K562 (cell line): ENCODE measurements at regions not wholly inside any gene's neighbourhood (a gene's known extent, or its start where the extent isn't known, plus 50 kb on each side); places are given as distances from the start of the nearest gene placed in this dataset.

Source experiments
- ATAC-seq: fragments of 200-7000 bp; cut with Tn5 transposase; 3 replicates; pipeline ENCODE4 v1.9.1; 2020; ENCODE audit warnings: moderate library complexity
- BruUV-seq: library from RNA; stranded (reverse); fragments of 400-500 nt; replicated peaks from 2 replicates; lab custom pipeline; 2021; lab: Mats Ljungman, UMichigan
- CTCF ChIA-PET: fragments of 300-600 bp; formaldehyde crosslinking; extraction: SDS; loops from one replicate; lab custom pipeline; 2021; ENCODE audit warnings: low intra/inter-chr PET ratio; lab: Yijun Ruan, JAX
- POLR2A ChIA-PET: fragments of 300-600, 350-650 bp; sonication (Branson Sonifier 250); formaldehyde crosslinking; extraction: SDS; loops from one replicate; lab custom pipeline; 2021; ENCODE audit warnings: antibody characterized with exemption, inconsistent platforms; lab: Yijun Ruan, JAX
- DNase-seq, 4 experiments: peaks; one replicate each; pipeline versions ENCODE4 v3.0.0 to v3.0.0-alpha.2; 2011 to 2018; ENCODE audit warnings: low spot score in 3 of 4, mixed read lengths in 3 of 4; ENCODE audit errors: extremely low read depth in 1 of 4
- FAIRE-seq: peaks from 2 replicates; lab custom pipeline; 2011; peaks lifted over from hg19 to GRCh38; lab: Jason Lieb, UNC
- H2AFZ ChIP-seq: 2 replicates; pipeline ENCODE4 v1.6.0; 2011; ENCODE audit warnings: low read depth, low read length, control low read depth, inconsistent platforms
- H3K27ac ChIP-seq: fragments of 200-600 bp; 3 replicates; pipeline ENCODE4 v1.8.0; 2011; ENCODE audit warnings: low read depth, mild to moderate bottlenecking, control low read depth, inconsistent platforms, low read length, moderate library complexity, mixed read lengths; ENCODE audit errors: extremely low read depth
- H3K27me3 ChIP-seq, 2 experiments: fragments of 300-600 bp in 1 of 2; 2 replicates in 1 of 2; 3 replicates in 1 of 2; pipeline versions ENCODE4 v1.6.0 to v1.8.0; 2011; ENCODE audit warnings: inconsistent platforms in 2 of 2, low read length in 2 of 2, mild to moderate bottlenecking in 1 of 2, mixed read lengths in 1 of 2, moderate library complexity in 1 of 2; ENCODE audit not compliant: control insufficient read depth in 2 of 2, insufficient read depth in 2 of 2
- H3K36me3 ChIP-seq: fragments of 300-600 bp; 3 replicates; pipeline ENCODE4 v1.8.0; 2011; ENCODE audit warnings: mild to moderate bottlenecking, low read length, inconsistent platforms; ENCODE audit not compliant: control insufficient read depth, insufficient read depth
- H3K4me1 ChIP-seq, 2 experiments: fragments of 200-600 bp in 1 of 2; replicated peaks in 1 of 2; 2 replicates in 1 of 2; 3 replicates in 1 of 2; pipeline versions ENCODE4 v1.5.1 to v1.8.0; 2011; ENCODE audit warnings: inconsistent platforms in 2 of 2, low read length in 2 of 2, mild to moderate bottlenecking in 1 of 2, mixed read lengths in 1 of 2, moderate library complexity in 1 of 2; ENCODE audit not compliant: control insufficient read depth in 2 of 2, insufficient read depth in 2 of 2
- H3K4me2 ChIP-seq: 2 replicates; pipeline ENCODE4 v1.6.1; 2011; ENCODE audit warnings: low read length, control low read depth, inconsistent platforms, mixed read lengths; ENCODE audit not compliant: insufficient read depth
- H3K4me3 ChIP-seq: fragments of 200-600 bp; sonication (generic), shearing (Covaris generic); 2 replicates; pipeline ENCODE4 v1.5.1; 2016; ENCODE audit warnings: control low read depth, inconsistent platforms
- H3K79me2 ChIP-seq: fragments of 200-600 bp; 3 replicates; pipeline ENCODE4 v1.8.0; 2011; ENCODE audit warnings: low read length, inconsistent platforms; ENCODE audit not compliant: control insufficient read depth, insufficient read depth
- H3K9ac ChIP-seq, 2 experiments: 2 replicates each; pipeline versions ENCODE4 v1.6.0 to v1.6.1; 2011; ENCODE audit warnings: low read depth in 2 of 2, low read length in 2 of 2, control low read depth in 1 of 2, inconsistent platforms in 1 of 2, mild to moderate bottlenecking in 1 of 2, mixed read lengths in 1 of 2; ENCODE audit not compliant: insufficient read depth in 1 of 2
- H3K9me1 ChIP-seq: one replicate; pipeline ENCODE4 v1.6.0; 2011; ENCODE audit warnings: inconsistent platforms, mild to moderate bottlenecking, low read length, moderate library complexity; ENCODE audit not compliant: control insufficient read depth, insufficient read depth
- H3K9me3 ChIP-seq: replicated peaks from 2 replicates; pipeline ENCODE4 v1.5.1; 2011; ENCODE audit warnings: low read depth, low read length, inconsistent platforms; ENCODE audit not compliant: control insufficient read depth, insufficient read depth
- H4K20me1 ChIP-seq: replicated peaks from 2 replicates; pipeline ENCODE4 v1.6.1; 2011; ENCODE audit warnings: low read length, inconsistent platforms, mixed read lengths; ENCODE audit not compliant: control insufficient read depth, insufficient read depth
- CBFA2T3 ChIP-seq: fragments of 450-650 bp; IDR thresholded peaks from 2 replicates; pipeline ENCODE4 v1.6.1; 2017
- HNRNPK ChIP-seq: fragments of 200-400 bp; formaldehyde crosslinking; IDR thresholded peaks from one replicate; pipeline ENCODE4 v1.6.1; 2018; ENCODE audit warnings: mild to moderate bottlenecking, low read depth, low read length; ENCODE audit not compliant: poor library complexity, severe bottlenecking
- WGBS: fragments of 100-300 bp; shearing (Covaris generic); methylation state at CpG from one replicate; pipeline ENCODE4 v1.1.6; 2016; ENCODE audit warnings: low coverage, mixed read lengths; ENCODE audit not compliant: insufficient coverage; ENCODE audit errors: missing lambda C conversion rate; 5-methylcytosine and 5-hydroxymethylcytosine counted together
- in situ Hi-C: fragments of 300-500 bp; cut with MboI; formaldehyde crosslinking; loops from 4 replicates; pipeline ENCODE4 v1.15.0; 2018; ENCODE audit warnings: inconsistent platforms, mixed read lengths
- intact Hi-C: fragments of 100-400 bp; cut with micrococcal nuclease; formaldehyde crosslinking; loops from 2 replicates; pipeline ENCODE4 v1.14.2; 2022
- TF ChIP-seq, protein P1 (sequence below), 2 experiments: fragments of 450-650 bp in 1 of 2; sonication (generic) in 1 of 2; formaldehyde crosslinking in 1 of 2; IDR thresholded peaks; 2 replicates each; pipeline versions ENCODE4 v1.7.1 to v1.9.0; 2016 to 2022; ENCODE audit warnings: inconsistent platforms in 1 of 2, mild to moderate bottlenecking in 1 of 2, missing genetic modification reagents in 1 of 2

DNA sequence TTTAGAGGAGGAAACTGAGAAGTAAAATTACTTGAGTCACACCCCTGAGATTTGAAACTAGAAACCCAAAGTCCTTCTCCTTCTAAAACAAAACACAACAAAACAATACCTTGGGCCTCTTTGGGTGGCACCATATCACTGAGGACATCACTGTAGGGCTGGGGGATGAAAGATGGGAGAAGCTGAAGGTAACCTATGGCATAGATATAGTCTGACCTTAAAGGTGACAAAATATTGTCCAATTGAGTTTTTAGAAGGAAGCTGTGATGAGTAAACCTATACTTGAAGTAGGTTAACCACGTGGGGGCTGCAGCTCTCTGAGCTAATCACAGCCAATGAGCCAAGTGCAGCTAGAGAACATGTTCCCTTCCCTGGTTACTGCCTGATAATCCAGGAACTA is 167.4 kb upstream of the CD180 start (continued):
- no peak for TF ChIP-seq HNRNPK

DNA sequence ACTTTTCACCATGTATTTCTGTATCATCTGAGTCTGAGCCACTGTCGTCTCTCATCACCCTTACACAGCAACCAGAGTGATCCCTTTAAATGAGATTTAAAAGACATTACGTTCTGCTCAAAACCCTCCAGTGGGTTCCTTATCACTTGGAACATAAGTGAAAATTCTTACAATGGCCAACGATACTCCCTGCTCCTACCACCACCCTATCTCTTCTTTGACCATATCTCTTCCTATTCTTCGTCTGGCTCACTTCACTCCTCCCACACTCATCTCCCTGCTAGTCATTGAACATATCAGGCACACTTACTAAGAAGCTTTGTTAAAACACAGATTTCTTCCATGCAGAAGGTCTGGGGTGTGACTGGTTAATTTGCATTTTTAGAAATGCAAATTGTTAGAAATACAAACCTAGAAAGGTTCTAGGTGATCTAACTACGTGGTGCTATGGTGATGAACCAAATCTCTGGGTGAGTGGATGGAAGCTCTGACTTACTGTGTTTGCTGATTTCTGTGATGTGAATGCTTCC is 166.6 kb upstream of the CD180 start:
- no peaks in the 10 kb centered on the region for H3K4me1 ChIP-seq
- ChIA-PET POLR2A (no interaction called here), CTCF (no interaction called here)
- H4K20me1 ChIP-seq, result no peaks in the 10 kb centered on the region
- H3K4me3 ChIP-seq, result no peak overlapping the region
- intact Hi-C loops, result no loop called here
- in situ Hi-C loops, result no loop called here
- H2AFZ ChIP-seq, result no peak overlapping the region
- no peaks in the 10 kb centered on the region for H3K9me3 ChIP-seq
- DNase-seq (no peak), FAIRE-seq (no peak), ATAC-seq (no peak)
- H3K9me1 ChIP-seq, result no peaks in the 10 kb centered on the region
- no TSS peak for BruUV-seq
- H3K79me2 ChIP-seq, result no peaks in the 10 kb centered on the region
- H3K36me3 ChIP-seq, result no peaks in the 10 kb centered on the region
- H3K4me2 ChIP-seq, result no peak overlapping the region
- H3K27ac ChIP-seq, result no peak overlapping the region
- no peak overlapping the region for H3K9ac ChIP-seq
- TF ChIP-seq CBFA2T3, result peak; percentile 29; the same call in 1 of the 2 replicates
- TF ChIP-seq, protein P1, sequence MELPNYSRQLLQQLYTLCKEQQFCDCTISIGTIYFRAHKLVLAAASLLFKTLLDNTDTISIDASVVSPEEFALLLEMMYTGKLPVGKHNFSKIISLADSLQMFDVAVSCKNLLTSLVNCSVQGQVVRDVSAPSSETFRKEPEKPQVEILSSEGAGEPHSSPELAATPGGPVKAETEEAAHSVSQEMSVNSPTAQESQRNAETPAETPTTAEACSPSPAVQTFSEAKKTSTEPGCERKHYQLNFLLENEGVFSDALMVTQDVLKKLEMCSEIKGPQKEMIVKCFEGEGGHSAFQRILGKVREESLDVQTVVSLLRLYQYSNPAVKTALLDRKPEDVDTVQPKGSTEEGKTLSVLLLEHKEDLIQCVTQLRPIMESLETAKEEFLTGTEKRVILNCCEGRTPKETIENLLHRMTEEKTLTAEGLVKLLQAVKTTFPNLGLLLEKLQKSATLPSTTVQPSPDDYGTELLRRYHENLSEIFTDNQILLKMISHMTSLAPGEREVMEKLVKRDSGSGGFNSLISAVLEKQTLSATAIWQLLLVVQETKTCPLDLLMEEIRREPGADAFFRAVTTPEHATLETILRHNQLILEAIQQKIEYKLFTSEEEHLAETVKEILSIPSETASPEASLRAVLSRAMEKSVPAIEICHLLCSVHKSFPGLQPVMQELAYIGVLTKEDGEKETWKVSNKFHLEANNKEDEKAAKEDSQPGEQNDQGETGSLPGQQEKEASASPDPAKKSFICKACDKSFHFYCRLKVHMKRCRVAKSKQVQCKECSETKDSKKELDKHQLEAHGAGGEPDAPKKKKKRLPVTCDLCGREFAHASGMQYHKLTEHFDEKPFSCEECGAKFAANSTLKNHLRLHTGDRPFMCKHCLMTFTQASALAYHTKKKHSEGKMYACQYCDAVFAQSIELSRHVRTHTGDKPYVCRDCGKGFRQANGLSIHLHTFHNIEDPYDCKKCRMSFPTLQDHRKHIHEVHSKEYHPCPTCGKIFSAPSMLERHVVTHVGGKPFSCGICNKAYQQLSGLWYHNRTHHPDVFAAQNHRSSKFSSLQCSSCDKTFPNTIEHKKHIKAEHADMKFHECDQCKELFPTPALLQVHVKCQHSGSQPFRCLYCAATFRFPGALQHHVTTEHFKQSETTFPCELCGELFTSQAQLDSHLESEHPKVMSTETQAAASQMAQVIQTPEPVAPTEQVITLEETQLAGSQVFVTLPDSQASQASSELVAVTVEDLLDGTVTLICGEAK (IDR thresholded peaks at IDR 0.05), result no peak
- TF ChIP-seq, protein P1 (CRISPR knock-in tag; IDR thresholded peaks at IDR 0.05), result no peak
- WGBS, result 3% methylated on average over 5 of the region's 5 CpGs
- no peaks in the 10 kb centered on the region for H3K27me3 ChIP-seq
